OCI-M1 (cell line): ENCODE measurements at regions not wholly inside any gene's neighbourhood (a gene's known extent, or its start where the extent isn't known, plus 50 kb on each side); places are given as distances from the start of the nearest gene placed in this dataset.
A peak's percentile ranks its signal among the peaks of the same experiment; 100 is the strongest.

ENCODE experiments used
- DNase-seq: peaks from one replicate; lab custom pipeline; 2025; lab: John Stamatoyannopoulos, UW

- DNase-seq, result no peak
Measured at GRCh38 chr2:2926009-2926857, 451.4 kb downstream of the EIPR1 start.

GRCh38 chr2:2922156-2922555, 455.5 kb downstream of the EIPR1 start:
- DNase-seq, result no peak

- no peak for DNase-seq
Measured at GRCh38 chr2:2921011-2921720, 456.5 kb downstream of the EIPR1 start.

- DNase-seq, result no peak
Measured at GRCh38 chr2:2919574-2920365, 457.8 kb downstream of the EIPR1 start.

GRCh38 chr2:2919026-2919425, 458.6 kb downstream of the EIPR1 start:
- no peak for DNase-seq

- no peak for DNase-seq
Measured at GRCh38 chr2:2916621-2917020, 461.0 kb downstream of the EIPR1 start.

GRCh38 chr2:2914252-2914651, 463.4 kb downstream of the EIPR1 start:
- DNase-seq, result no peak

- DNase-seq, result no peak
Measured at GRCh38 chr2:2913601-2914120, 464.0 kb downstream of the EIPR1 start.

- no peak for DNase-seq
Measured at GRCh38 chr2:2912731-2913130, 464.9 kb downstream of the EIPR1 start.

- no peak for DNase-seq
Measured at GRCh38 chr2:2912293-2912692, 465.3 kb downstream of the EIPR1 start.

GRCh38 chr2:2910259-2910658, 467.4 kb downstream of the EIPR1 start:
- no peak for DNase-seq

GRCh38 chr2:2909086-2910035, 468.3 kb downstream of the EIPR1 start:
- no peak for DNase-seq

GRCh38 chr2:2906091-2906490, 471.5 kb downstream of the EIPR1 start:
- DNase-seq, result no peak

- no peak for DNase-seq
Measured at GRCh38 chr2:2904721-2905350, 472.8 kb downstream of the EIPR1 start.

GRCh38 chr2:2902547-2903281, 474.9 kb downstream of the EIPR1 start:
- peak; percentile 3 for DNase-seq

GRCh38 chr2:2901384-2902345, 476.0 kb downstream of the EIPR1 start:
- no peak for DNase-seq

- DNase-seq, result peak; percentile 5
Measured at GRCh38 chr2:2899826-2900225, 477.8 kb downstream of the EIPR1 start.

GRCh38 chr2:2898744-2899143, 478.9 kb downstream of the EIPR1 start:
- no peak for DNase-seq

GRCh38 chr2:2896643-2897042, 481.0 kb downstream of the EIPR1 start:
- DNase-seq, result no peak
